ENCODE measurements at regions not wholly inside any gene's neighbourhood (a gene's known extent, or its start where the extent isn't known, plus 50 kb on each side); places are given as distances from the start of the nearest gene placed in this dataset.

- 62 to 68% methylated on average over 6 of the region's 6 CpGs for WGBS, 2 donors
- TF ChIP-seq EP300 (IDR thresholded peaks at IDR 0.05) (no peak), POLR2AphosphoS5 (IDR thresholded peaks at IDR 0.05) (no peak), POLR2A (IDR thresholded peaks at IDR 0.05) (no peak), CTCF (IDR thresholded peaks at IDR 0.05) (no peak)
- DNase-seq (no peak), ATAC-seq (ENCODE audit: low FRiP score in 2 of 2) (no peak)
- H3K27me3 ChIP-seq, result no peaks in the 10 kb centered on the region
- no peaks in the 10 kb centered on the region for H3K36me3 ChIP-seq
- H3K9me3 ChIP-seq, result no peaks in the 10 kb centered on the region
- no peak overlapping the region for H3K4me3 ChIP-seq
- no peaks in the 10 kb centered on the region for H3K4me1 ChIP-seq
- H3K27ac ChIP-seq, result no peak overlapping the region
These were observed 404.7 kb upstream of the PROX1 start for GRCh38 chr1:213582976-213583567.

- no peaks in the 10 kb centered on the region for H3K9me3 ChIP-seq
- DNase-seq, result no peak
- WGBS, 2 donors, result 69 to 79% methylated on average over 2 of the region's 2 CpGs
- H3K4me1 ChIP-seq, result no peaks in the 10 kb centered on the region
- H3K27ac ChIP-seq, result no peak overlapping the region
- no peak for ATAC-seq (ENCODE audit: low FRiP score in 2 of 2)
- TF ChIP-seq EP300 (IDR thresholded peaks at IDR 0.05) (no peak), CTCF (IDR thresholded peaks at IDR 0.05) (no peak), POLR2A (IDR thresholded peaks at IDR 0.05) (no peak), POLR2AphosphoS5 (IDR thresholded peaks at IDR 0.05) (no peak)
- no peaks in the 10 kb centered on the region for H3K27me3 ChIP-seq
- no peak overlapping the region for H3K4me3 ChIP-seq
- H3K36me3 ChIP-seq, result no peaks in the 10 kb centered on the region
These were observed 403.5 kb upstream of the PROX1 start for GRCh38 chr1:213584272-213584671.

DNA sequence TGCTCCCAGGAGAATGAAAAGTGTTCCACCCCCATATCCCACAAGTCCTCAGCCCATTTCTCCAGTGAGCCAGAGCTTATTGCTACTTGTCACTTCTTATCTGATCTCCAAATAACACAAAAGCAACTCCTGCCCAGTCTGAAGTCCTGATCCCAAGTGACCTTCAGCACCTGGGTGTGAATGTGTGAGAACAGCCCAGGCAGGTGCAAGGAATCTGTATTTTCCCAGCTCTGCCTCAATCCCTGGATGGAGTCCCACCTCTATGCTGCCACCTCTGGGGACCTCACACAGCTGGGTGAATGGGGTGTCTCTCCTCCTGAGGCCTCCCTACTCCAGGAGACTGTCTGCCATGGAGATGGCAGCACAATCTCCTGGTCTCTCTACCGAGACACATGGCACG lies 402.4 kb upstream of the PROX1 start:
- no peaks in the 10 kb centered on the region for H3K36me3 ChIP-seq
- H3K4me3 ChIP-seq, result no peak overlapping the region
- no peaks in the 10 kb centered on the region for H3K9me3 ChIP-seq
- TF ChIP-seq POLR2A (IDR thresholded peaks at IDR 0.05) (no peak), EP300 (IDR thresholded peaks at IDR 0.05) (no peak), POLR2AphosphoS5 (IDR thresholded peaks at IDR 0.05) (no peak), CTCF (IDR thresholded peaks at IDR 0.05) (no peak)
- ATAC-seq (ENCODE audit: low FRiP score in 2 of 2), result no peak
- 69 to 93% methylated on average over 2 of the region's 2 CpGs for WGBS, 2 donors
- H3K4me1 ChIP-seq, result no peaks in the 10 kb centered on the region
- no peak overlapping the region for H3K27ac ChIP-seq
- H3K27me3 ChIP-seq, result no peaks in the 10 kb centered on the region
- no peak for DNase-seq

DNA sequence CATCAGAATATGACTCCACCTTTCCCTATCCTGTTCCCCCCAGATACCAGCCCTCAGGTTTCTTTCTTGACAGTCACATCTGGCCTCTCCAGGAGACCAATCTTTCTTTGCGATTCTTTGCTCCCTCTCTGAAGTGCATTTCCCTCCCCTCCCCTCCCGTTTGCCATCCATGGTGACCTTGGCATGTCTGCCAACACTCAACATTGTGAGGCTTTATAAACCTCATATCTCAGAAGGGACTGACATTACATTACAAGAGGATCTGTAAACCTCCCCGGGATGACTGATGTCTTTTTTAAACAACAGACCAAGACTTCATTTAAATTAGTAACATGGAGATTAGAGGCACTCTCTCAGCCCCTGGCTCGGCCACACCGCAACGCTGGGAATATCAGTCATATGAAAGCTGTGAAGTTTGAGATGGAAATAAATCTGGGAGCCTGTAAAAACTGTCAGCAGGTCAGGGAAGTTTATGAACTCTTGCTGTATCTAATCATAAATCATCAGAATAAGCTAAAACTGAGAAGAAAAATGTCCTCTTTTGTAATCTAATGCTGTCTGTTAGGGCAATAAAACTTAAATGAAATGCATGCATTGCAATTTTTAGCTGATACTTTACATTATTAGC lies 401.7 kb upstream of the PROX1 start:
- TF ChIP-seq POLR2A (IDR thresholded peaks at IDR 0.05) (no peak), EP300 (IDR thresholded peaks at IDR 0.05) (no peak), CTCF (IDR thresholded peaks at IDR 0.05) (no peak)
- H3K36me3 ChIP-seq, result no peaks in the 10 kb centered on the region
- no peak overlapping the region for H3K4me3 ChIP-seq
- H3K4me1 ChIP-seq, result no peaks in the 10 kb centered on the region
- ATAC-seq (ENCODE audit: low FRiP score in 2 of 2), result no peak
- WGBS, 2 donors, result 37 to 39% methylated on average over 6 of the region's 6 CpGs
- no peaks in the 10 kb centered on the region for H3K9me3 ChIP-seq
- H3K27me3 ChIP-seq, result no peaks in the 10 kb centered on the region
- H3K27ac ChIP-seq, result no peak overlapping the region
- no peak for DNase-seq

GRCh38 chr1:213586587-213586972 lies 401.2 kb upstream of the PROX1 start:
- H3K4me3 ChIP-seq, result no peak overlapping the region
- H3K36me3 ChIP-seq, result no peaks in the 10 kb centered on the region
- H3K27ac ChIP-seq, result no peak overlapping the region
- H3K9me3 ChIP-seq, result no peaks in the 10 kb centered on the region
- TF ChIP-seq EP300 (IDR thresholded peaks at IDR 0.05) (no peak), POLR2AphosphoS5 (IDR thresholded peaks at IDR 0.05) (no peak), CTCF (IDR thresholded peaks at IDR 0.05) (no peak), POLR2A (IDR thresholded peaks at IDR 0.05) (no peak)
- no peak for DNase-seq
- WGBS, 2 donors, result 30 to 60% methylated on average over 1 of the region's 1 CpG
- no peak for ATAC-seq (ENCODE audit: low FRiP score in 2 of 2)
- no peaks in the 10 kb centered on the region for H3K4me1 ChIP-seq
- no peaks in the 10 kb centered on the region for H3K27me3 ChIP-seq
